Ovary (tissue), 3 donors: ENCODE measurements at regions not wholly inside any gene's neighbourhood (a gene's known extent, or its start where the extent isn't known, plus 50 kb on each side); places are given as distances from the start of the nearest gene placed in this dataset.

Experiments
- CTCF ChIP-seq, 3 donors: fragments of 450-650 bp in 2 of 3; fragments of 200-600 bp in 1 of 3; IDR thresholded peaks; one replicate each; pipeline versions ENCODE4 v1.5.1 to v1.8.0; 2016 to 2022; ENCODE audit warnings: antibody characterized with exemption in 3 of 3, mild to moderate bottlenecking in 1 of 3
- POLR2A ChIP-seq: fragments of 450-650 bp; IDR thresholded peaks from one replicate; pipeline ENCODE4 v1.6.1; 2017; ENCODE audit warnings: antibody characterized with exemption, mild to moderate bottlenecking, moderate library complexity
- donor health status: DM: no; HTN: no; CAD: no.

GRCh38 chr2:234341306-234341985 is 155.4 kb downstream of the ARL4C start:
- TF ChIP-seq CTCF (IDR thresholded peaks at IDR 0.05): no peak
- TF ChIP-seq POLR2A: no peak
